HK-2 (cell line): ENCODE measurements at regions not wholly inside any gene's neighbourhood (a gene's known extent, or its start where the extent isn't known, plus 50 kb on each side); places are given as distances from the start of the nearest gene placed in this dataset.
A peak's percentile ranks its signal among the peaks of the same experiment; 100 is the strongest.

Experiments used
- DNase-seq: peaks from one replicate; pipeline ENCODE4 v3.0.0-alpha.2; 2018; ENCODE audit not compliant: unreplicated experiment

DNA sequence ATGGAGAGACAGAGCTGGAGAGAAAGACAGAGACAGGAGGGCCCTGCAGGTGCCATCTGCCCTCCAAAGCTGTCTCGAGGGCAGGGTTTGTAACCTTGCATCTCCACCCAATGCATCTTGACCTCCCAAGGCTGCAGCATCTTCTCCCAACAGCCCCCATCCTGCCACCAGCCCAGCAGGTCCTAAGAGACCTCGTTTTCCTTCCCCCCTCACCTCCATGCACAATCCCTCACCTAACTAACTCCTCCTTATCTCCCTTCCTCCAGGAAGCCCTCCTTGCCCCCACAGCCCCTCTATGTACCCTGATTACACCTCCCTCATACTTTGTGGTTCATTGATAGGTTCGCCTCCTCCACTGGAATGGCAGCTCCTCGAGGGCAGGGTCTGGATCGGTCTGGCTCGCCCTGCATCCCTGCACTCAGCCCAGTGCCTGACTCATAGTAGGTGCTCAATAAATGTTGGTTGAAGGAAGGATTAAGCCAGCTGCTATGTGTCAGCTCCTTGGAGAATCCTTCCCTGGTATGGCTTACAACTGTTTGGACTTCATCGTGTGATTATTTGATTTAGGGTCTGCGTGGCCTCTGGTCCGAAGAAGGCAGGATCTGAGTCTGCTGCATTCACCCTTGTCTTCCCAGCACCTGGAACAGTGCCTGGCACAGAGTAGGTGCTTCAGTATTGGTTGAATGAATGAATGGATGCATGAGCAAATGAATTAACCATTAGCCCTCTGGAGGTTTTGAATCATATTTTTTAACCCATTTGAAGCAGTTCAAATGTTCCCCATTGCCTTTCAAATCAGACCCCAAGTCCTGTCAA lies 105.6 kb upstream of the PTPN1 start:
- DNase-seq = no peak

DNA sequence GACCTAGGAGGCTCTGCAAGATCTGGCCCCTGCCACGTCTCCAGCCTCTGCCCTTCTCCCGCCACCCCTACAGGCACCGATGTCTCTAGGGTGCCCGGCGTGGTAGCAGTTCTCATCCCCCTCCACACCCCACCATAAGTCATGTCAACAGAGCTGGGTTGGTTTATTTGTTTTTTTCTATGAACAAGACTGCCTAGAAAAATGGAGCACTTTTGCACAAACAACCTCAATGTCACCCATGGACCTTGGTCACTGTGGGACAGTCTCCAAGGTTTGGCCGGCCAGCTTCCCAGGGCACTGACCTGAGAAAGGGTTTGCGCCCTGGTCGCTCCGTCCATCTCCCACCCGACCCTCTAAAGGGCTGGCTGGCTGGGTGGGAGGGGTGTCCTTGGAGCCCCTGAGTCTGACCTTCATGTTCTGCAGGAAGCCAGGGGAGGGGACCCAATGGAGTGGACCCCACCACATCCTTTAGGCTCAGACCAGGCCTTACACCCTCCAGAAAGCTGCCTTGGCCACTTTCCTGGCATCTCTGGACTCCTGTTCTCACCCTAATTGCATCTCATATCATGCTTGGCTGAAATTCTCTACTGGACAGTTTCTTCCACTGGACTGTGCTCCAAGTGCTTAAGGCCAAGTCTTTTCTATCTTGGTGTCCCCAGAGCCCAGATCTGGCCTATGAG lies 104.8 kb upstream of the PTPN1 start:
- no peak for DNase-seq

DNA sequence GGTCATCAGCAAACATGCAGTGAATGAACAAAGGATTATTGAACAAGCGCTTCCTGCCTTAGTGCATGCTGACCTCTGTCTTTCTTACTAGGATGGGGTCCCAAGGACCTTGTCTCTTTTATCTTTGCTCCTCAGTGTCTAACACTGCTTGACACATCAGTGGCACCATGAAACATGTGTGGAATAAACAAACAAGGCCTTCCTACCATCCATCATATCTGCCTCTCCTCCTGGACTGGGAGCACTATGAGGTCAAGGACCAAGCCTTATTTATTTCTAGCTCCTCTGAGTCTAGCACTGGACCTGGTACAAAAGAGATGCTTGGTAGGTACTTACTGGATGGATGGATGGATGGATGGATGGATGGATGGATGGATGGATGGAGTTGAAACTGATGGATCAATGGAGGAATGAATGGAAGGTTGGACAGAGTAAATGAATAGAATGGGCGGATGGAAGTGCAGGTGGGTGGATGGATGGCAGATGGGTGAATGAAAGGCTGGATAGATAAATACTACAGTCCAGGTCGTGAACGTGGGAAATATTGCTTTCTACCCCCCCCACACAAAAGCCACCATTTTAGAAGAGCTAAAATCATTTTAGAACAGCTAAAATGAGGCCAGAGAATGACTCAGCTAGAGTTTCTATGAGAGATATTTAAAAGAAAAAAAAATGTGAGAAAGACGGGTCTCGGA lies 104.1 kb upstream of the PTPN1 start:
- DNase-seq = no peak

DNA sequence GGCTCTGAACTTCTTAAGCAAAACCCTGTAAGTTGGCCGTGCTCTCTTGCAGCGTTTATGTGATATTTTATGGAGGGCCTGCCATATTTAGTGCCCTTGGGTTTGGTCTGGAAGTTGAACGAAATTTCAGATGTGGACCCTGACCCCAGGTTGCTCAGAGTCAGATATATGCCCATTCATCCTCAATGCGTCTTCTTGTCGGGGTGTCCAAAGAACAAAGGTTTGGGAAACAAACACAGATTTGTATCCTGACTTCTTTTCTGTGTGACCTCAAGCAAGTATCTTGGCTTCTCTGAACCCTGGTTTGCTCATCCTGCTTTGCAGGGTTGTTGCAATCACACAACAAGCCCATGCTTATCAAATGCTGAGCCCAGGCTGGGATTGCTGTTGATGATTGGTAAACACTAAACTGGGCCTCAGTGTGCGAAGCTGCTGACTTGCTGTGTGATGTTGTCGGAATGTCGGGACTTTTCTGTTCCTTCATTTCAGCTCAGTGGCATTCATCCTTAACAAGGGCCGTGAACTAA lies 103.5 kb upstream of the PTPN1 start:
- no peak for DNase-seq

DNA sequence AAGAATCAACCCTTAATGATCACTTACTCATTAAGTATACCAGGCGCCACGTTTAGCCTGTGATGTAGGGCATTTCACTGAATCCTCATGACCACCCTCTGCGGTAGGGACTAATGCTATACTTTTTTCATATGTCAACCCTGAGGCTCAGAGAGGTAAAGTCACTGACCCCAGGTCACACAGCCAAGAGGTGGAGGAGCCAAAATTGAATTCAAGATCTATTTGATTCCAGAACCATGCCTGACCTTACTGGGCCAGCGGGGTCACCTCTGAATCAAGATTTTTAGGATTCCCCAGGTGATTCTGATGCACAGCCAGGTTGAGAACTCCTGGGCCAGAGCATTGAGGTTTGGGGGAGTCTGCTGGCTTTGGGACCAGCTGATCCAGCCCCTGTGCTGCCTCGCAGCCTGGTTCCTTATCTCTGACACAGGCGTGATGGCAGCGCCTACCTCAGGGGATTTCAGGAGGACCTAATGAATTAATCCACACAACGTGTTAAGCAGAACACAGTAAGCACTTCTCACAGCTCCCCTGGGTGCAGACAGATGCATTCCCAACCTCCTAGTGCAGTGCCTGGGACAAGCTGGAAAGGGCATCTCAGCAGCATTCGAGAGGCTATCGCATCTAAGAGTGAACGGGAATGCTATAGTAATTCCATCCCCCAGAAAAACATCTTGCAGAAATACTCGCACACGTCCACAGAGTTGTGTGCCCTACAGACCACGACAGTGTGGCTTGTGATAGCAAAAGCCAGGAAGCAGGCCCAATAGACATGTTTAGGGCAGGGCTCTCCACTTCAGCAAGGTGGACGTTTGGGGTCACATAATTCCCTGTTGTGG lies 101.4 kb upstream of the PTPN1 start:
- no peak for DNase-seq

DNA sequence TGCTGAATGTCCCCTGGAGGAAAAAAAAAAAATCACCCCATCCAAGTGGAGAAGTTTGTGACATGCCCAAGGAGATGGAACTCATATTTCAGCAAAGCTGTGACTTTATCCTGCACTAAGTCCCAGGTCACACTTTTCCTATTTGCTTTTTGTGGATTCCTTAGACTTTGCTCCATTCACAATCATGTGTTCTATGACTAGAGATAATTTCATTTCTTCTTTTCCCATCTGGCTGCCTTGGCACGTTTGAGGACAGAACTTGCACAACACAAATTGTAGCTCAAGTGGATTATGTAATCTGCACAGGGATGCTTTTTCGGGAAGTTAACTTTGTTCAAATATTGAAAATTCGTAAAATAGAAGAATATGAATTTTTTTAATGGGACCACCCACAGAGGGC lies 100.7 kb upstream of the PTPN1 start:
- no peak for DNase-seq

DNA sequence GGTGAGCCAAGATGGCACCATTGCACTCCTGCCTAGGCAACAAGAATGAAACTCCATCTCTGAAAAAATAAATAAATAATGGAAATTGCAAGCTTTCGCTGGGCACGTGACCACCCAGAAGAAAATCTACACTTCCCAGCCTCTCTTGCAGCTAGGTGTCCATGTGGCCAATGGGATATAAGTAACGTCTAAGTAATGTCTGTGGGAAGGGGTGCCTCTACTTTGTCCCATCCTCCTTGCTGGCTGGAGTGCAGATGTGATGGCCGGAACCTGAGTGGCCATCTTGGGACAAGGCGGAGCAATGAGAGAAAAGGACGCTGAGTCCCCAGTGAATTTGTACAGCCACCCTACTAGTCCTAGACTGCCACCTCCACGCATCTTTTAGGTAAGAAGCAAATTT lies 99.8 kb upstream of the PTPN1 start:
- DNase-seq = no peak

DNA sequence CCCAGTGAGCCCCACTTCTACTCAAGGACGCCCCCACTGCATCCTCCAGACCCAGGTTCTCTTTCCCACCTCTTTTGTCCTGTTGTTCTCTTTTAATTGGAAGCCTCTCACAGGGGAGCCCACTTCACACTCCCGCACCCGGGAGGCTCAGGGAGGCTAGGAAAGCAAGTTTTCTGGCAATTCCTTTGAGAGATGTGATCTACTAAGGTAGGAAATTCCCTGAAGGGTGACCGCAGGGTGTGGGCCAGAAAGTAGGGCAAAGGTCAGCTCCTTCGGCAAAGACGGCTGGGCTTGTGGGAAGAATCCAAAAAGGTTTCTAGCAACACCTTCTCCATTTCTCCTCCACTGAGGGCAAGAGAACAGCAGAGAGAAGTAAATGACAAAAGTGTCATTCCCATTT lies 98.1 kb upstream of the PTPN1 start:
- no peak for DNase-seq

DNA sequence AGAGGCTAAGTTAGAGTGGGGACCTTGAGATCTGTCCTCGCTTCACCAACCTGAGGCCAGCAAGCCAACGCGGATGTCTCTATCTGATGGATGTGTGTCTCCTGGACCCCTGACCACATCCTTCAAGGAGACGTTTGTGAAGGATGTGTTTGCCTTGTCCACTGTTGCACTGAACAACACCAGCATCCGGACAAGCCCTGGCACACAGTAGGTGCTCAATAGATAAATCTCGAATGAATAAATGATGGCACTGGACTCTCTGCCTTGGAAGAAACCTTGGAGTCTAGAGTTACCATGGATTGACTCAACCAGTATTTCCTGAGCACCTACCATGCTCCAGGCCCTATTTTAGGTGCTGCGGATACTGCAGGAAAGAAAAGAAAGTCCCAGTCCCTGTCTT lies 97.7 kb upstream of the PTPN1 start:
- no peak for DNase-seq

DNA sequence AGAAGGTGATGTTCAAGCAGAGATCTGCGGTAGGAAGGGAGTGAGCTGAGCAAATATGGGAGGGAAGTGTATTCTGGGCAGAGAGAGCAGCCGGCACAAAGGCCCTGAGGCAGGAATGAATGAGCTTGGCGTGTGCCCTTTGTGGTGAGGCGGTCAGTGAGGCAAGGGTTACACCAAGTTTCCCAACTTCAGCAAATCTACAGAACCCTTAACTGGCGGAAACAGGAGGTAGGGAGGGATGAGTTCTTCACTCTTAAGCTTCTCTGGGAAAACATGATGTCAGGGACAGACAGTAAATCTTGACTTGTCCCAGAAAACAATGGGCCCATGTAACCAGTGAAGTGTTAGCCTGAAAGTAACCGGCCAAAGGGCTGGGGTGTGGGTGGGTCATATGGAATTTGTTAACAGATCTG lies 97.1 kb upstream of the PTPN1 start:
- no peak for DNase-seq

DNA sequence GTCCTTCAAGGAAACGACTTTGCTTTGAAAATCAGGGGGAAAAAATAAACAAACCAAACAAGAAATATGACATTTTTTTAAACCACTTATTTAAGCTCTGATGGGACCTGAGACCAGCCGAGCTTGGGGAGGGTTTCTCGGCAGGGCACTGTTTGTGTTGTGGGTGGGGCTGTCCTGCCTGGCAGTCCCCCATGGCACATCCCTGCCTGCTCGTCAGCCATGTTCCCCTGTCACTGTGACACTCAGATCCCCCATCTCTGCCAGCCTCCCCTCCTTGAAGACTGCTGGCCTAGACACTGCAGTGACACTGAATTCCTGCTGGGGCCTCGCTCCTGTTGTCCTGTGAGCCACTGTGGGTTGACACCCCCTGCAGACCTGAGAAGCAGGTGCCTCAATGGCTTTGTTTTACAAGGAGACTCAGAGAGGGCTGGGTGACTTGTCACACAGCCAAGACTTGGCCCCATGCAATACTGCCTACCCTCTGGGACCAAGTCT lies 95.1 kb upstream of the PTPN1 start:
- DNase-seq = no peak

DNA sequence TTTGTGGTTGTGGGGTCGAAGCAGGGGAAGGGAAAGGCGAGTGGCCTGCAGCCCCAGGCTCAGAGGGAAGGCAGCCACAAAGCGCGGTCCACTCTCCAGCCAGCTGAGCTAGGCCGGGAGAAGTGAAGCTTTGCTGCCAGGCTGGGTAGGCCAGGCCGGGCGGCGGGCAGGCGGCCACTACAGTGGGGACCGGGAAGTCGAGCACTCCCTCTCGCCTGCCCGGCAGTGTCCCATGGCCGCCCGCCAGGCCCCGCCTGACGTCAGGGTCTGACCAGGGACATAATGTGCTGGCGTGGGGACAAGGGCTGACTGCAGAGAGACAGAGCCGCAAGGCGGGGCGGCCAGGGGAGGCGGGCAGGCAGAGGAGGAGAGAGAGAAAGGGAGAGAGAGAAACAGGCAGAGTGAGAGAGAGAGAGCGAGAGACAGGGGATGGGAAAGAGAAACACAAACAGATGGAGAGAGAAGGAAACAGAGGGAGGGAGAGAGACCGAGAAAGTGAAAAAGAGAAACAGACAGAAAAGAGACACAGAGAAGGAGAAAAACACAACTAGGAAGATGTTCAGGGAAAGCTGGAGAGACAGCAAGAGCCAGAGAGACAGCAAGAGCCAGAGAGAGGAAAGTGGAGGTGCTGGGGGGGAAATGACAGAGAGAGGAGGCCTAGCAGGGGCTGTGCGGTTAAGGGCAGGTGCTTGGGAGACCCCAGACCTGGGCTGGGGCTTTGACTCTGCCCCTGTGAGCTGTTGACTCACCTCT lies 94.5 kb upstream of the PTPN1 start:
- DNase-seq = peak; percentile 87

DNA sequence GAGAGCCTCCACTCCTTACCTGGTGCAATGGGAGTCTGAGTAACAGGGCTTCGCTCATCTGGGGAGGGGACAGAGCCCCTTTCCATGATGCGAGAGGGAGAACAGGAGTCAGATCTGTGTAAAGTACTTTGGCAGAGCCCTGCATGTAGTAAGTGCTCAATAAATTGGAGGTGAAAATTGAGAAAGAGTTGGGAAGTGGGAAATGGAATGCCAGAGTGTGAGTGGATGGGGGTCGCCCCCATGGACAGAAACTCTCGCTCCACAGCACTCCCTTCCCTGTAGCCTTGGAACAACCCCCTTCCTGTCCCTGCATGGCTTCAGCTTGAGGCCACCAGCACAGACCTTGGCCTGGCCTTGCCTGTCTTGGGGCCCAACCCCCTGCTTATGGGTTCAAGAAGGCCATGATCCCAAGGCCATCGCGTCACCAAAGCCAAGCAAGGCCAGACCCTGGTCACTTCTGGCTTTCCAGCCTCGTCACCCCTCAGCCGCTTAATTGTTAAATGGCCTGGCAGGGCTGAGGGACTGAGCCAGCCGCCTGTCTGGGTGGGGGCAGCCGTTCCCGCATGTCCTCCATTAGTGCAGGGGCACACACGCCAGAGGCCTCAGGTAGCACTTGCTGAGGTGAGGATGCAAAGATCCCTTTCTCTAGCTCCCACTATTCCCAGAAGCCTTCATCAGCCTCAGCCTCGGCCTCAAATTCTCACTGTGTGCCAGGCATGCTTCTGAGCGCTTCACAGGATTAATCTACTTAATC lies 93.7 kb upstream of the PTPN1 start:
- DNase-seq = no peak

DNA sequence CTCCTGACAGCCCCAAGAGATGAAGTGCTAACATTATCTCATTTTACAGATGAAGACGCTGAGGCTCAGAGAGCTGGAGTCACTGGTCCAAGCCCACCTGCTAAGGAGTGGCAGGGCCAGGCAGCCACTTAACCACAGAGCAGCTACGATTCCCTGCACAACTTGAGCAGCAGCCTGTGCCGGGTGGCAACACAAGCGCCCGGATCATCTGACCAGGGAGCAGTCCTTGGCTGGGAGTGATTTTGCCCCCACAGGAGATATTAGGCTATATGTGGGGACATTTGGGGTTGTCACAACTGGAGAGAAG lies 93.2 kb upstream of the PTPN1 start:
- DNase-seq = no peak

DNA sequence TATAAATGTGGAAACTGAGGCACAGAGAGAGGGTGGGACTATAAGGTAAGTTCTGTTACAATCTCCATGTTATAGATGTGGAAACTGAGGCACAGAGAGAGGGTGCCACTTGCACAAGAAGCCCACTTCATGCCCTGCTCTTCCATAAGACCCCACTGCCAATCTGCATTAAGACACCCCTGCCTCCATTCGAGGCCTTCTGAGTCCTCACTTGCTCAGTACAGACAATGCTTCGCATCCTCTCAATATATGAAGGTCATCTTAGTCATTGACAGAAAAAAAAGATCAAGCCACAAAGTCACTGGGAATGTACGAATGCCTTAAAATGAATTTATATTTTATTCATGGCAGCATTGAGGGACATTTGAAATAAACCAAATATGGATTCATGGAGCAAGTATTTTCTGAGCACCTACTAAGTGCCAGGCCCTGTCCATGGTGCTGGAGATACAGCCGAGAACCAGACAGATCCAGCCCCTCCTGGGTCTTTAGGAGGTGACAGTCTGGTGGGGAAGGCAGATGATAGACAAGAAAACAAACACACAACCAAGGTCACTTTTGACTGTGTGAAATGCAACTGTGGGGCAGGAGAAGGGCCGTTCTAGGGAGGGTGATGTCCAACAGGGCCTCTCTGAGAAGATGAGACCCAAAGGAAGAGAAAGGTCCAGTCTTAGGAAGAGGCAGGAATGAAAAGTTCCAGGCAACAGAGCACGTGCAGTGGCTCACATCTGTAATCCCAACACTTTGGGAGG lies 92.5 kb upstream of the PTPN1 start:
- DNase-seq = no peak

DNA sequence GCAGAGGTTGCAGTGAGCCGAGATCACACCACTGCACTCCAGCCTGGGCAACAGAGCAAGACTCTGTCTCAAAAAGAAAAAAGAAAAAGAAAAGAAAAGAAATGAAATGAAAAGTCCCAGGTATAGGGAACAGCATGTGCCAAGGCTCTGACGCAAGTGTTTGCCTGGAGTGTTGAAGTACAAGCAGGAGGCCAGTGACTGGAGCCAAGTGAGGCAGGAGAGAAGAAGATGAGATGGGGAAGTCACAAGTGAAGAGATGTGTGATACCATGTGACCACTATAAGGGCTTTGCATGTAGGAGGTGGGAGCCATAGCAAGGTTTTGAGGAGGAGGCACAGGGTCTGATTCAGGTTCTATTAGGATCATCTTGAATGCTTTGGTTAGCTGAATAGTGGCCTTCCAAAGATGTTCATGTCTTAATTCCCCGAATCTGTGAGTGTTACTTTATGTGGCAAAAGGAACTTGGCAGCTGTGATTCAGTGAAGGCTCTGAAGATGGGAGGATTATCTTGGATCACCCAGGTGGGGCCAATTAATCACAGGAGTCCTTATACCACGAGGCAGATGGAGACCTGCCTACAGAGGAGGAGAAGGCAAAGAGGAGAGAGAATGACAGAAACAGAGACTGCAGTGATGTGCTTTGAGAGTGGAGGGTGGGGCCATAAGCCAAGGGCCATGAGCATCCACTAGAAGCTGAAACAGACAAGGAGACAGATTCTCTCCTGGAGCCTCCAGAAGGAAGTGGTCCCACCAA lies 91.1 kb upstream of the PTPN1 start:
- DNase-seq = no peak

DNA sequence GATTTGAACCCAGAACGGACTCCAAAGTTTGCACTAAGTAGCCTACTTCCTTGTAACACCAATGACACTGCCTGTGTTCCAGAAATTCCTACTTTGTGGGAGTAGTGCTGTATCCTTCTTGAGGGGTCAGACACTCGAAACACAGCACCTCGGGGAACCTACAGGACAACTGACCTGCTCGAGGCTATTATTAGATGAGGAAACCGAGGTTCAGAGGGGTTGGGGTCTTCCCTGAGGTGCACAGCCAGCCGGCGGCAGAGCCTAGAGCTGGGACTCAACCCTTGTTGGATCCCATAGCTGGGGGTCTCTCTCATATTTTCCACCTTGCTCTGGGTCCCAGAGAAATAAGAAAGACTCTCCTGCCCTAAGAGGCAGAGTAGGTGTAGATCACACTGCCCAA lies 89.8 kb upstream of the PTPN1 start:
- DNase-seq = no peak

DNA sequence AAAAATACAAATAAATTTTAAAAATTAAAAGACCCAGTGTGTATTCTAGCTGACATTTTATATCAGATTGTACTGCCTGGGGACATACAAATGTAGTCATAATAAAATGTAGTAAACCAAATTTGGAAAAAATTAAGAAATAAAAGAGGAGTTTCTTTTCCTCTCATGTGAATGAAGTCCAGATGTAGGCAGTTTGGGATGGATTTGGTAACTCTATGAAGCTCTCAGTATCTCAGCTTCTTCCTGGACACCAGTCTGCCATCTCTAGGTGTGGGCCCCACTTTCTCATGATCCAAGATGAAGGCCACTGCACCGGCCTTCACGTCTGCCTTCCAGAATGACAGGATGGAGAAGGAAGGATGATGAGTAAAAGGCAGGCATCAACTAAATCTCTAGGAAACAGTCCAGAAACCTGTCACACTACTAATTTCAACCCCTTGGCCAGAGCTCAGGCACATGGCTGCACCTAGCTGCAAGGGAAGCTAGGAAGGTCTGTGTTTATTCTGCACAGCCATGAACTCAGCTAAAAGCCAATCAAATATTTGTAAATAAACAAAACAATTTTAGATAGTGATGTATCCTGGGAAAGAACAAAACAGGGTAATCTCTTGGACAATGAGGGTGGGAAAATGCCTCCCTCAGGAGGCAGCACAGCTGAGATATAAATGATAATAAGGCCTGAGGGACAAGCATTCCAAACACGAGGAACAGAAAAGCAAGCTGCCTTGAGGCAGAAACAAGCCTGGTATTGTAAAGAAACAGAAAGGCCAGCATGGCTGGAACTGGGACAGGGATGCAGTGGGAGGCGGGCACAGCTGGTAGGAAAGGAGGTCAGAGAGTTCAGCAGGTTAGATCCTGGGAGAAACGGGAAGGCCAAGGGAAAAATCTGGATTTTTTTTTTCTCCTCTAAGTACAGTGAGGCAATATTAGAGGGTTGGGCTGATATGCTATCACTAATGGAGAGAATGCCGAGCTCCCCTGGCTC lies 88.5 kb upstream of the PTPN1 start:
- no peak for DNase-seq
